ENCODE measurements at regions not wholly inside any gene's neighbourhood (a gene's known extent, or its start where the extent isn't known, plus 50 kb on each side); places are given as distances from the start of the nearest gene placed in this dataset.

- no peaks in the 10 kb centered on the region for H3K9me3 ChIP-seq
- TF ChIP-seq CTCF (IDR thresholded peaks at IDR 0.05) (no peak), POLR2AphosphoS5 (IDR thresholded peaks at IDR 0.05) (no peak), POLR2A (IDR thresholded peaks at IDR 0.05) (no peak)
- intact Hi-C loops (cut with DNase I): no loop called here
- no peak overlapping the region for H3K27ac ChIP-seq
- no peaks in the 10 kb centered on the region for H3K4me1 ChIP-seq (replicated peaks)
- H3K4me3 ChIP-seq: no peak overlapping the region
- no peak for DNase-seq (ENCODE audit: low spot score)
- no peaks in the 10 kb centered on the region for H3K27me3 ChIP-seq (replicated peaks; ENCODE audit: insufficient read depth)
- H3K36me3 ChIP-seq: no peaks in the 10 kb centered on the region
- 66% methylated on average over 10 of the region's 10 CpGs for WGBS
These were observed 218.3 kb upstream of the DAAM1 start for GRCh38 chr14:58969951-58970751.

GRCh38 chr14:58972233-58973017 lies 216.0 kb upstream of the DAAM1 start:
- H3K4me3 ChIP-seq: no peak overlapping the region
- intact Hi-C loops (cut with DNase I): no loop called here
- 65% methylated on average over 7 of the region's 7 CpGs for WGBS
- no peaks in the 10 kb centered on the region for H3K9me3 ChIP-seq
- H3K27me3 ChIP-seq (replicated peaks; ENCODE audit: insufficient read depth): no peaks in the 10 kb centered on the region
- H3K27ac ChIP-seq: no peak overlapping the region
- no peaks in the 10 kb centered on the region for H3K4me1 ChIP-seq (replicated peaks)
- H3K36me3 ChIP-seq: no peaks in the 10 kb centered on the region
- no peak for TF ChIP-seq POLR2AphosphoS5 (IDR thresholded peaks at IDR 0.05)
- no peak for TF ChIP-seq POLR2A (IDR thresholded peaks at IDR 0.05)
- TF ChIP-seq CTCF (IDR thresholded peaks at IDR 0.05): no peak
- no peak for DNase-seq (ENCODE audit: low spot score)

GRCh38 chr14:58977366-58977765 lies 211.1 kb upstream of the DAAM1 start:
- WGBS: 83% methylated on average over 2 of the region's 2 CpGs
- H3K4me3 ChIP-seq: no peak overlapping the region
- no peak overlapping the region for H3K27ac ChIP-seq
- intact Hi-C loops (cut with DNase I): no loop called here
- TF ChIP-seq POLR2AphosphoS5 (IDR thresholded peaks at IDR 0.05) (no peak), CTCF (IDR thresholded peaks at IDR 0.05) (no peak), POLR2A (IDR thresholded peaks at IDR 0.05) (no peak)
- H3K36me3 ChIP-seq: no peaks in the 10 kb centered on the region
- no peaks in the 10 kb centered on the region for H3K9me3 ChIP-seq
- H3K27me3 ChIP-seq (replicated peaks; ENCODE audit: insufficient read depth): no peaks in the 10 kb centered on the region
- no peak for DNase-seq (ENCODE audit: low spot score)
- no peaks in the 10 kb centered on the region for H3K4me1 ChIP-seq (replicated peaks)

GRCh38 chr14:58978343-58978742 lies 210.1 kb upstream of the DAAM1 start:
- Histone ChIP-seq H3K9me3 (no peaks in the 10 kb centered on the region), H3K27ac (no peak overlapping the region), H3K36me3 (no peaks in the 10 kb centered on the region), H3K4me1 (replicated peaks) (no peaks in the 10 kb centered on the region), H3K27me3 (replicated peaks; ENCODE audit: insufficient read depth) (no peaks in the 10 kb centered on the region), H3K4me3 (no peak overlapping the region)
- WGBS: 73% methylated on average over 4 of the region's 4 CpGs
- intact Hi-C loops (cut with DNase I): no loop called here
- no peak for TF ChIP-seq POLR2A (IDR thresholded peaks at IDR 0.05)
- DNase-seq (ENCODE audit: low spot score): no peak

- Histone ChIP-seq H3K36me3 (no peaks in the 10 kb centered on the region), H3K4me3 (no peak overlapping the region), H3K27ac (no peak overlapping the region), H3K9me3 (no peaks in the 10 kb centered on the region), H3K4me1 (replicated peaks) (no peaks in the 10 kb centered on the region), H3K27me3 (replicated peaks; ENCODE audit: insufficient read depth) (no peaks in the 10 kb centered on the region)
- WGBS: 71% methylated on average over 6 of the region's 6 CpGs
- no peak for DNase-seq (ENCODE audit: low spot score)
- intact Hi-C loops (cut with DNase I): no loop called here
- no peak for TF ChIP-seq POLR2A (IDR thresholded peaks at IDR 0.05)
These were observed 209.1 kb upstream of the DAAM1 start for GRCh38 chr14:58979325-58979724.

Data from prostate gland (tissue), 2 donors.